Prostate gland (tissue), 2 donors: ENCODE measurements at regions not wholly inside any gene's neighbourhood (a gene's known extent, or its start where the extent isn't known, plus 50 kb on each side); places are given as distances from the start of the nearest gene placed in this dataset.

Experiments
- DNase-seq: peaks from one replicate; pipeline ENCODE4 v3.0.0-alpha.2; 2019; ENCODE audit warnings: low spot score
- H3K27ac ChIP-seq, 2 donors: fragments of 200-600 bp; sonication (generic); 2 replicates each; pipeline ENCODE4 v1.5.1; 2017 to 2019
- H3K27me3 ChIP-seq: fragments of 200-600 bp; sonication (generic); replicated peaks from 2 replicates; pipeline ENCODE4 v1.5.1; 2019; ENCODE audit not compliant: insufficient read depth
- H3K36me3 ChIP-seq, 2 donors: fragments of 200-600 bp; sonication (generic); 1 replicate in 1 of 2; 2 replicates in 1 of 2; pipeline versions ENCODE4 v1.5.1 to v1.8.1; 2017 to 2019
- H3K4me1 ChIP-seq: fragments of 200-600 bp; sonication (generic); replicated peaks from 2 replicates; pipeline ENCODE4 v1.5.1; 2019
- H3K4me3 ChIP-seq, 2 donors: fragments of 200-600 bp; sonication (generic); 2 replicates each; pipeline ENCODE4 v1.5.1; 2017 to 2019
- H3K9me3 ChIP-seq: fragments of 200-600 bp; sonication (generic); 2 replicates; pipeline ENCODE4 v1.5.1; 2017
- CTCF ChIP-seq, 4 experiments: fragments of 200-600 bp in 2 of 4; fragments of 450-650 bp in 2 of 4; sonication (generic) in 2 of 4; IDR thresholded peaks; 1 replicate in 3 of 4; 2 replicates in 1 of 4; pipeline ENCODE4 v1.5.1; 2016 to 2019; ENCODE audit warnings: antibody characterized with exemption in 4 of 4, mild to moderate bottlenecking in 2 of 4, moderate library complexity in 2 of 4
- POLR2A ChIP-seq: fragments of 450-650 bp; IDR thresholded peaks from one replicate; pipeline ENCODE4 v1.6.1; 2016; ENCODE audit warnings: antibody characterized with exemption, mild to moderate bottlenecking
- POLR2AphosphoS5 ChIP-seq: sonication (generic); formaldehyde crosslinking; IDR thresholded peaks from one replicate; pipeline ENCODE4 v1.6.1; 2017; ENCODE audit warnings: antibody characterized with exemption
- WGBS: methylation state at CpG from one replicate; pipeline ENCODE4 v1.1.5; 2018; 5-methylcytosine and 5-hydroxymethylcytosine counted together
- intact Hi-C: fragments of 100-400 bp; cut with DNase I; formaldehyde crosslinking; loops from one replicate; pipeline ENCODE4 v1.14.2; 2022

DNA sequence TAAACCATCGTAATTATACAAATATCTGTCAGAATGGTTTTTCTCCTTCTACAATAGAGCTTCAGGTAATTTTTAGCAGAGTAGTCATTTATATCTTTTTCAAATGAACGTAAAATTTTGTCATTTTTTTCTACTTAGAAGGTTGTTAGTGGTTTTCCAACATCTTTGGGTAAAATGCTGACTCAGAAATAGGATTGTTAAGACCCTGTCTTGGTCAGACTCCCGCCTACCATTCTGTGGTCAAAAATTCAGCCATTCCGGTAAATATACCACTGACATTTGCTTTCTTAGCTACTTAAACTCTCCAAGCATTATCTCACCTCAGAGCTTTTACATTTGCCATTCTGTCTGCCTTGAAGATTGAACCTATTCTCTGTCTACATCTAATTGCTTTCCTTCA, 154.1 kb upstream of the CDH19 start:
- no peak overlapping the region for H3K4me3 ChIP-seq
- H3K27ac ChIP-seq = no peak overlapping the region
- intact Hi-C loops = no loop called here
- TF ChIP-seq POLR2AphosphoS5 = no peak
- no peak for TF ChIP-seq POLR2A
- TF ChIP-seq CTCF (IDR thresholded peaks at IDR 0.05) = no peak
- H3K4me1 ChIP-seq = no peaks in the 10 kb centered on the region
- DNase-seq = no peak
- no peaks in the 10 kb centered on the region for H3K36me3 ChIP-seq
- no peaks in the 10 kb centered on the region for H3K9me3 ChIP-seq
- WGBS = 86% methylated on average over 4 of the region's 4 CpGs
- no peaks in the 10 kb centered on the region for H3K27me3 ChIP-seq

- no peak overlapping the region for H3K4me3 ChIP-seq
- no peaks in the 10 kb centered on the region for H3K36me3 ChIP-seq
- TF ChIP-seq POLR2A = no peak
- intact Hi-C loops = no loop called here
- no peak overlapping the region for H3K27ac ChIP-seq
- DNase-seq = no peak
- no peaks in the 10 kb centered on the region for H3K9me3 ChIP-seq
- 80% methylated on average over 1 of the region's 1 CpG for WGBS
- H3K27me3 ChIP-seq = no peaks in the 10 kb centered on the region
- H3K4me1 ChIP-seq = no peaks in the 10 kb centered on the region
These were observed 150.4 kb upstream of the CDH19 start for GRCh38 chr18:66754335-66754734.

GRCh38 chr18:66752733-66753132, 148.8 kb upstream of the CDH19 start:
- 81% methylated on average over 3 of the region's 3 CpGs for WGBS
- Histone ChIP-seq H3K9me3 (no peaks in the 10 kb centered on the region), H3K27ac (no peak overlapping the region), H3K4me3 (no peak overlapping the region), H3K27me3 (no peaks in the 10 kb centered on the region), H3K36me3 (no peaks in the 10 kb centered on the region), H3K4me1 (no peaks in the 10 kb centered on the region)
- TF ChIP-seq CTCF (IDR thresholded peaks at IDR 0.05) = no peak
- intact Hi-C loops = no loop called here
- DNase-seq = no peak

DNA sequence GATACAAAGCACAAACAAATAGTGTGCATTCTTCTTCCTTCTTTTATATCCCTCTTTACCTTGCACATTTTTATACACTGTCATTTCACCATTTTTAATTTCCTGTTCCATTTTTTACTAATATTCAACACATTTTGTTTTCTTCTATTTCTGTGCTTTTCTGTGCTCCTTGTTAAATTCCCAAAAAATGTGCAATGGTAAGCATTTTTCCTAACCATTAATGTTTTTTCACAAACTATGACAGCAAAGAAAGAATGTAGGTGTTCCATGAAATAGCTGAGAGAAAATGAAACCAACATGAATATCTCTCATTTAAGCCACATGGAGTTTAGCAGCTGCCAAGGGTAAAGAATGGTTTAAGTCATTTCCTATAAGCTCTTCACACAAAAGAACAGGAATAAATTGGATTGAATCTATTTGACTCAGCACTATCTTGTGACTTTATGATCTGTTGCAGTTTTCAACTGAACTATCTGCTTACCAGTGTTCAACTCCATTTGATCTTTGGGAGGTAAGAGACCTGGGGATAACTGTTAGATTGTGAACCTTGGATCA, 145.7 kb upstream of the CDH19 start:
- TF ChIP-seq POLR2AphosphoS5 (no peak), CTCF (IDR thresholded peaks at IDR 0.05) (no peak), POLR2A (no peak)
- no peak overlapping the region for H3K4me3 ChIP-seq
- no peaks in the 10 kb centered on the region for H3K9me3 ChIP-seq
- H3K4me1 ChIP-seq = no peaks in the 10 kb centered on the region
- H3K36me3 ChIP-seq = no peaks in the 10 kb centered on the region
- no peaks in the 10 kb centered on the region for H3K27me3 ChIP-seq
- H3K27ac ChIP-seq = no peak overlapping the region
- no peak for DNase-seq
- intact Hi-C loops = no loop called here

DNA sequence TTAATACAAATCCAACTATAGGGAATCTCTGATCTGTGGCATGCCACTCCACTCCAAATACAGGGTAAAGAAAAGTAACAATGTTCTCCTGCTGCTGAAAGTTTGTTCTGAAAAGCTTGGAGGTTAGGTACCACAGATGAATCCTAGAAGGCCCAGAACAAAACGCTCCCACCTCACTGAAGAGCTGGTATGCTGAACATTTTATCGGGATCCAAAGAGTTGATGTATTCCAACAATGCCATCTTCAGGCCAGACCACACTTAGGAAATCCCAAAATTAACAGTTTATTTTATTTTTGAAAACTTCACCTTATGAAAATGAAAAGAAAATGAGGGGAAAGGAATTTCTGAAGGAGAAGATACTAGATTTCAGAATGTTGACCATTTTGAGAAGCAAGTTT, 145.1 kb upstream of the CDH19 start:
- TF ChIP-seq CTCF (IDR thresholded peaks at IDR 0.05) (peak in 3 of 4 experiments; percentile 16 to 24 (median 17)), POLR2A (no peak)
- Histone ChIP-seq H3K9me3 (no peaks in the 10 kb centered on the region), H3K36me3 (no peaks in the 10 kb centered on the region), H3K4me1 (no peaks in the 10 kb centered on the region), H3K4me3 (no peak overlapping the region), H3K27ac (no peak overlapping the region), H3K27me3 (no peaks in the 10 kb centered on the region)
- intact Hi-C loops = no loop called here
- no peak for DNase-seq
- 33% methylated on average over 2 of the region's 2 CpGs for WGBS
